HG02938 (cell line): ENCODE measurements at regions not wholly inside any gene's neighbourhood (a gene's known extent, or its start where the extent isn't known, plus 50 kb on each side); places are given as distances from the start of the nearest gene placed in this dataset.
"Not testable (repeated sequence)": the region's sequence is repeated elsewhere in the genome, so short reads cannot be mapped to it uniquely, and the experiment has no call there.

Source experiments
- ATAC-seq: cut with Tn5 transposase; IDR thresholded peaks from one replicate; pipeline ENCODE4 v1.9.1; 2021; ENCODE audit warnings: mild to moderate bottlenecking, moderate library complexity; ENCODE audit not compliant: unreplicated experiment

- ATAC-seq, result no peak
Measured at GRCh38 chr1:38760562-38760961, 99.0 kb downstream of the RRAGC start.

GRCh38 chr1:38758820-38759219, 100.8 kb downstream of the RRAGC start:
- ATAC-seq, result no peak

DNA sequence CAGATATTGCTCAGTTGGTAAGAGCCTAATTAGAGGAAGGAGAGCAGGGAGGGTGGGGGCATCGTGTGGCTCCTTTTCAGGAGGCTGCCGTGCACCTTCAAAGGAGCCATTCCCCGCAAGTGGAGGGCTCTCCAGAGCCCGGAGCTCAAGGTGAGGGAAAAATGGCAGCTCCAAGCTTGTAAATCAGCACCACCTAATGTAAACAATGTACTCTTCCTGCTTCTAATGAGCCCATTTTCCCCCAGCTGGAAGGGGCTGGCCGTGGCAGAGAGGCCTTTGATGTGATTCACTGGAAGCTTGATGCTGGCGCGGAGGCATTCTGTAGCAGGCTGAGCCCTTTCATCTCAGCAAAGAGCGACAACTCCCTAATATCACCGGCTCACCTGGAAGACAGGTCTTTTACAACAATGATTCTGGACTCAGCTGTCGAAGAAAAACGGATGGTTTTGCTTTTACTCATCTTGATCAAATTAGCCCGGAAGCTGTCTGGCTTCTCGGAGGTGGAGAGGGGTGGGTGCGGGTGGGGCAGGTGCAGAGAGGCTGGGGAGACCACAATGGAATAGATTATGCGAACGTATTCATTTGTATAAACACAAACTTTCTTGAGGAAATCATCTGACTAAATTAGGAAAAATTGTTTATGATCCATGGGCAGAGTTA, 112.5 kb downstream of the RRAGC start:
- ATAC-seq, result no peak

DNA sequence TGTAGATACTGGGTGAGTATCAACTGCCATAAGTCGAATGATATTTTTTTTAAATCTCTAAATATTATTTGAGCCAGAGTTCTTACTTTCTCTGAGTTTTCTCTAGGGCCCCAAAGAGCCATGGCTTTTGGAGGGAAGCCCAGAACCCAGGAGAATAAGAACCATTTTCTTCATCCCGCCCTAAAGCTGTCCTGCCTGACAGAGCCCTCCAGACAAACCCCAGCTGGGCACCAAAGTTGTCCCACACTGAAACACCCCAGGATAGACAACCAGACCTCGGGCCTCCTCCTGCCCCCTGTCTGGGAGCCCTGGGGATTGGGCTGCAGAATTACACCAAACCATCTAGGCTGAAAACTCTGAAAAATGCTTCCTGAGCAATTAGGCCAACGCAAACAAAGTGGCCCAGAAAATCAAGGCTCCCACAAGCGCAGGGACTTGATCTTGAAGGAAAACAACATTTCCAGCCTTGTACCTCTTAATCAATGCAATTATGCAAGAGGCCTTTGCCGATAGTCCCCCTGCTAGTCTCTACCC, 113.1 kb downstream of the RRAGC start:
- ATAC-seq, result no peak

DNA sequence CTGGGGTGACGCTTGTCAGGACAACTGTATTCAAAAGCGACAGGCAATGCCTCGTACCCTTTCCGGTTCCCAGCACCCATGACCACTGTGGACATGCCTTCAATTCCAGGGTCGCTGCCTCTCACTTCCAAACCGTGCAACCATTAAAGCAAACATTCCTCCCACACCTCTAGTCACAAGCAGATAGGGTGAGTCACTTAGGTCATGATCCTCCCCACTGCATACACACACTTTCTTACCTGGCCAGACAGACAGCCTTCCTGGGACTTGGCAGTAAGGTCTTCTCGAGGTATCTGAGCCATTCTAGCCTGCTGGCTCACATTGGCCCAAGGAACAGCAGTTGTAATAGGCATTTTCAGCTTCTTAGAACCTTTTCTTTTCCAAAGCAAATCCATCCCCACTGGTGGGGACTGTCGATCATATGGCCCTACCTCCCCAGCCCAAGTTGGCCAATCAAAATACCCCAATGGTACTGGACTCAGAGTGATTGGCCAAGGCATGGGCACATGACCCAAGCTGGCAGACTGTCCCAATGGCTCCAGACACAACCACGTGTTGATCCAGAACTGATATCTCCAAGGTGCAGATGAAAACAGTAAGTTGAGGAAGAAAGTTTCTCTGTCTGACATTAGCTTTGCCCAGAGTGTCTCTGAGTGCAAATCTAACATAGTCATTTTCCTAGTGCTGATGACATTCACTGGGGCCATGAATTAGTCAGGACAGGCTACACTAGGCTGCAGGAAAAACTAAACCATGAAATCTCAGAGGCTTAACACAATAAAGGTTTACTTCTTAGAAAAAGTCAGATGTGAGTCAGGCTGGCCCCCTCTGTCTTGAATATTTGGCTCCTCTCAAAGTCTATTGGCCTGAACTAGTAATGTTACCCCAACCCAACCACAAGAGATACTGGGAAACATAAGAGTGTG, 113.8 kb downstream of the RRAGC start:
- no peak for ATAC-seq

GRCh38 chr1:38744452-38745350, 114.9 kb downstream of the RRAGC start:
- ATAC-seq, result no peak

- ATAC-seq, result no peak
Measured at GRCh38 chr1:38743184-38743583, 116.4 kb downstream of the RRAGC start.

DNA sequence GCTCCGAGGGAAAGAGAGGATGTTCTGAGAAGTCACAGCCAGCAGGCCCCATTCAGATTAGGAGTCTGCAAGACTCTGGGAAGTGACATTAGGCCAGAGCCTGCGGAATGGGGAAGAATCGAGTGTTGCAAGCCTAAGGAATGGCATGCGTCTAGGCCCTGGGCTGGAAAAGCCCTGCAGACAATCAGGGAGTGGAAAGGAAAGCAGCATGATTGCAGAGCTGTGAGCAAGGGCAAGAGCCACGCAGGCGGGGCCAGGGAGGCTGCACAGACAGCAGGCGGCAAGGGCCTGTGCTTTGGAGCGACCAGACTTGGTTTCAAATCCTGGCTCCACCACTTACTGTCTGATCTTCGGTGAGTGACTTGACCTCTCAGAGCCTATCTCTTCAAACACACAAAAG, 118.2 kb downstream of the RRAGC start:
- ATAC-seq, result no peak

DNA sequence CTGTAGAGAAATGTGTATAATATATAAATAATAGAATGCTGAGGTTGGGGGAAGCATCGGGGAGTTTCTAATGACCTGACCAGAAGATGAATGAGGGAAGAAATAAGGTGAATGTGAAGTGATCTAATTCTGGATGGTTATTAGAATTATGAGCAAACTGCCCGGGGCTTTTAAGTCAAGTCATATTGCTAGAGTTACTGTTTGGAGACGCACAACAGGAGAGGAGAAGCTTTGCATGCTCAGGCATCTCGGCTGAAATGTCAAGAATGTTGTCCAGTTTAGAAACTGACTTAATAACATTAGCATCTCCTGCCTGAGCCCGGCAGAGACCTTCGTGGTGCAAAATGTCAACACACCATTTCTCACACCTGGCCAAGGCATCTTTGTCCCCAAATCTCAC, 119.1 kb downstream of the RRAGC start:
- ATAC-seq, result no peak

DNA sequence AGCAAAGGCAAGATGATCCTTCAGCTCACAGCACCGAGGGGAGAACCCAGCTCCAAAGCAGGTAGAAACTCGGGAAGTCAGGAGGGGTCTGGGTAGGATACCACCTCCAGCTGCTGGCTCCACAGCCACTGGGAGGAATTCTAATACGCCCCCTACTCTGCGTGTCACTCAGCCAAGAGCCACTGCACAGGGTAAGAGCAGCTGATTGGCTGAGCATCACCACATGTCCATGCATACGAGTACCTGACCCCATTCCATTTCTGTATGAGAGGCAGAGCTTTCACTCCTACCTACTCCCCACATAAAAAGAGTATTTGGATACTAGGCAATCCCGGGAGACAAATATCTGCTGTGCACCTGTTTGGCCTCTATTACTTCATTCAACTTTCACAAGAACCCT, 121.4 kb downstream of the RRAGC start:
- ATAC-seq, result no peak

- no peak for ATAC-seq
Measured at GRCh38 chr1:38736399-38736798, 123.2 kb downstream of the RRAGC start.

GRCh38 chr1:38735651-38736161, 123.9 kb downstream of the RRAGC start:
- no peak for ATAC-seq

DNA sequence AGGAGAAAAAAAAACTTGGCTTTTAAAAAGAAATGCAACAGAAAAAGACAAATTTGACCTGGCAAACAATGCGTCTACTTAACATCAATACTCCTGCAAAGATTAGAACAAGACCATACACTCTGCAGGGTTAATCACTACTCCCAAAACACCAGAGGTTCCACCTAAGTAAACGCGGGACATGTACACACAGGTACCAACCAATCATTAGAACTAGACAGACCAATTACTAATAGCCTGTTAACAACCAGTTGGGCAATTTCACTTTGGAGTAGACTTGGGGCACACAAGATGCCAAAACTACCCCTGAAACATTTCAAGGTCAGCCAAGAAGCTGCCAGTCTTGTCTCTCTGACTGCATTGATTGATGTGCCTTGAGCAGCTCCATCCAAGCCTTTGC, 125.8 kb downstream of the RRAGC start:
- ATAC-seq, result no peak

GRCh38 chr1:38730511-38731397, 128.8 kb downstream of the RRAGC start:
- no peak for ATAC-seq

DNA sequence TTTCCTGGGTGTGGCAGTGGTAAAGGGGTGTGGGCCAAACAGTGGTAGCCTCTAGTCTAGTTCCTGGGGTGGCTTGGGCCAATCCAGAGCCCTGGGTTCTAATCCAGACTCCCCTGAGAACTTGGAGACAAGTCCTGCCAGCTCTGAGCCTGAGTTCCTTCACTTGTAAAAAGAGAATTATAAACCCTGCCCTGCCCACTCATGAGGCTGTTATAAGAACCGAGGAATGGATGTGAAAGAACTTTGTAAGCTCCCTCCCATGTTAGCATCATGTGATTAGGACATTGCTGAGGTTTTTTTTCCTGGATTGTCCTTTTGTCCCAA, 131.0 kb downstream of the RRAGC start:
- ATAC-seq, result no peak

DNA sequence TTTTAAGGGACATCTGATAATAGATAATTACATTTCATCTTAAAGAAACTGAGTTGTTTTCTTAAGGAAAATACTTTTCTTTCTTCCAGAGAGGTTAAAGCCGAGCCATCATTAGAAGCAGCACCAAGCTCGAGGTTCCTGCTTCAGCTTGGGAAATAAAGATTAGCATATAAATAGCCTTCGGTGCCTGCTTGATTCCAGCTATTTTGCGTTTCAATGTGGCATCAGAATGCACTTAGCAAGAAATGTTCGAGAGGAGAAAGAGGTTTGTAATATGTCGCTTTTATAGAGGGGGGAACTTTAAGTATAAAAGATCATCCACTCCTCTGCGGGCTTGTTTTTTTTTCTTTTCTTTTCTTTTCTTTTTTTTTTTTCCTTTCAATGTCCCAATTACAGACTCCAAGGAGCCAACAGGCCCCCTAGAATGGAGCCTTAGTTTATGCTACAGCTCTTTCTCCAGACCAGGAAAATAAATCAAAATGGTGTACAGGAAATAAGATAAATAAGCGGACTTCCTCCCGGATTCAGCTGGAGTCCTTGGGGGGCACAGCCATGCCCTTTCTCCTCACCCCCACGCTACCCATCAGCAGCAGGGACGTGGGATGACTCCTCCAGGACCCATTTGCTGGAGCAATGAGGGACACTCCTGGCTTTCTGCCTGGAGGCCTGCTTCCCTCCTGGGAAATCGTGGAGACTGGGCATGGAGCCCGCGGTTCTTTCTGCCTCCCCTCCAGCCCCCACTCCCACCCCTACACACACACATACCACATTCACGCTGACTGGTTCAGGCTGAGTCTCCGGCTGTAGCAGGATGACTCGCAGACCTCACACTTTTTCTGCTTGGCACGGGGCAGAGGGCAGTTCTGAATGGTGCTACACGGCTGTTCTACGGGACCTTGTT, 131.6 kb downstream of the RRAGC start:
- no peak for ATAC-seq

- ATAC-seq, result not testable (repeated sequence)
Measured at GRCh38 chr1:38725321-38725961, 134.1 kb downstream of the RRAGC start.
